IMR-90 (cell line): ENCODE measurements at regions not wholly inside any gene's neighbourhood (a gene's known extent, or its start where the extent isn't known, plus 50 kb on each side); places are given as distances from the start of the nearest gene placed in this dataset.

Source experiments
- ATAC-seq: fragments of 200-7000 bp; cut with Tn5 transposase; 2 replicates; pipeline ENCODE4 v1.9.1; 2020; ENCODE audit warnings: low read depth, mild to moderate bottlenecking, moderate library complexity
- BruUV-seq: library from RNA; stranded (reverse); fragments of 400-500 nt; replicated peaks from 2 replicates; lab custom pipeline; 2021; lab: Mats Ljungman, UMichigan
- CTCF ChIA-PET: fragments of 300-600 bp; formaldehyde crosslinking; extraction: SDS; loops from one replicate; lab custom pipeline; 2021; ENCODE audit warnings: antibody characterized with exemption; lab: Yijun Ruan, JAX
- POLR2A ChIA-PET: fragments of 300-600 bp; sonication (Branson Sonifier 250); formaldehyde crosslinking; loops from one replicate; lab custom pipeline; 2022; ENCODE audit warnings: antibody characterized with exemption; ENCODE audit not compliant: unreplicated experiment; lab: Charles Lee
- DNase-seq: peaks from one replicate; pipeline ENCODE4 v3.0.0; 2013
- H2AFZ ChIP-seq: replicated peaks from 2 replicates; pipeline ENCODE3; 2013; ENCODE audit warnings: low read length, mild to moderate bottlenecking; ENCODE audit not compliant: poor library complexity
- H2AK5ac ChIP-seq: 2 replicates; pipeline ENCODE4 v1.6.1; 2013; ENCODE audit warnings: low read depth, low read length, inconsistent platforms
- H2AK9ac ChIP-seq: replicated peaks from 2 replicates; pipeline ENCODE3; 2013; ENCODE audit warnings: mild to moderate bottlenecking, low read depth, low read length, moderate library complexity; ENCODE audit not compliant: poor library complexity
- H2BK120ac ChIP-seq: 2 replicates; pipeline ENCODE4 v1.6.1; 2013; ENCODE audit warnings: low read depth, low read length, inconsistent platforms
- H2BK15ac ChIP-seq: 3 replicates; pipeline ENCODE4 v1.6.1; 2013; ENCODE audit warnings: low read depth, low read length, inconsistent platforms
- H2BK20ac ChIP-seq: 2 replicates; pipeline ENCODE4 v1.6.1; 2013; ENCODE audit warnings: low read depth, mild to moderate bottlenecking, inconsistent platforms, low read length, moderate library complexity
- H2BK5ac ChIP-seq: 2 replicates; pipeline ENCODE4 v1.6.1; 2013; ENCODE audit warnings: mild to moderate bottlenecking, low read depth, low read length, inconsistent platforms; ENCODE audit not compliant: poor library complexity, severe bottlenecking
- H3K14ac ChIP-seq: replicated peaks from 2 replicates; pipeline ENCODE4 v1.6.1; 2013; ENCODE audit warnings: low read depth, low read length, inconsistent platforms
- H3K18ac ChIP-seq: 2 replicates; pipeline ENCODE4 v1.6.1; 2013; ENCODE audit warnings: low read depth, low read length, control low read depth
- H3K23ac ChIP-seq: 2 replicates; pipeline ENCODE4 v1.6.1; 2013; ENCODE audit warnings: low read depth, low read length, inconsistent platforms
- H3K27ac ChIP-seq: 2 replicates; pipeline ENCODE4 v1.5.1; 2013; ENCODE audit warnings: mild to moderate bottlenecking, control low read depth, low read length; ENCODE audit not compliant: insufficient read depth
- H3K27me3 ChIP-seq: 2 replicates; pipeline ENCODE4 v1.6.1; 2013; ENCODE audit warnings: low read length; ENCODE audit not compliant: control insufficient read depth, insufficient read depth
- H3K36me3 ChIP-seq: 2 replicates; pipeline ENCODE4 v1.6.1; 2013; ENCODE audit warnings: low read length, mixed read lengths; ENCODE audit not compliant: control insufficient read depth, insufficient read depth
- H3K4ac ChIP-seq: 2 replicates; pipeline ENCODE4 v1.6.1; 2013; ENCODE audit warnings: low read depth, low read length, inconsistent platforms
- H3K4me1 ChIP-seq: 2 replicates; pipeline ENCODE4 v1.6.1; 2013; ENCODE audit warnings: low read length, mixed read lengths; ENCODE audit not compliant: control insufficient read depth, insufficient read depth
- H3K4me2 ChIP-seq: 2 replicates; pipeline ENCODE4 v1.6.1; 2013; ENCODE audit warnings: low read depth, mild to moderate bottlenecking, control low read depth, low read length, moderate library complexity
- H3K4me3 ChIP-seq: 2 replicates; pipeline ENCODE4 v1.5.1; 2013; ENCODE audit warnings: low read depth, mild to moderate bottlenecking, control low read depth, low read length, moderate library complexity; ENCODE audit not compliant: insufficient read depth
- H3K56ac ChIP-seq: 2 replicates; pipeline ENCODE4 v1.6.1; 2013; ENCODE audit warnings: low read length, inconsistent platforms; ENCODE audit not compliant: insufficient read depth; ENCODE audit errors: extremely low read depth
- H3K79me1 ChIP-seq, 2 experiments: 2 replicates each; pipeline ENCODE4 v1.6.1; 2013; ENCODE audit warnings: low read length in 2 of 2, inconsistent platforms in 1 of 2, low read depth in 1 of 2
- H3K9ac ChIP-seq: 2 replicates; pipeline ENCODE4 v1.6.1; 2013; ENCODE audit warnings: low read depth, low read length, control low read depth
- H3K9me1 ChIP-seq: 2 replicates; pipeline ENCODE4 v1.6.1; 2013; ENCODE audit warnings: low read length, inconsistent platforms; ENCODE audit not compliant: insufficient read depth
- H3K9me3 ChIP-seq: 2 replicates; pipeline ENCODE4 v1.6.1; 2013; ENCODE audit warnings: low read length; ENCODE audit not compliant: control insufficient read depth, insufficient read depth
- H4K20me1 ChIP-seq: 2 replicates; pipeline ENCODE4 v1.6.1; 2013; ENCODE audit warnings: low read length, inconsistent platforms; ENCODE audit not compliant: insufficient read depth
- H4K5ac ChIP-seq: 2 replicates; pipeline ENCODE4 v1.6.1; 2013; ENCODE audit warnings: mild to moderate bottlenecking, low read depth, low read length, control low read depth
- H4K8ac ChIP-seq, 2 experiments: 2 replicates each; pipeline ENCODE4 v1.6.1; 2013; ENCODE audit warnings: low read depth in 2 of 2, low read length in 2 of 2, control low read depth in 1 of 2, inconsistent platforms in 1 of 2
- H4K91ac ChIP-seq: 2 replicates; pipeline ENCODE4 v1.6.1; 2013; ENCODE audit warnings: low read depth, low read length, inconsistent platforms; ENCODE audit not compliant: insufficient read depth
- BHLHE40 ChIP-seq: fragments of 150-350 bp; IDR thresholded peaks from 2 replicates; pipeline ENCODE4 v1.6.1; 2016; ENCODE audit warnings: mild to moderate bottlenecking, low read depth, low read length
- CEBPB ChIP-seq: IDR thresholded peaks from 2 replicates; pipeline ENCODE4 v1.6.1; 2012; ENCODE audit warnings: low read depth, low read length, improper control_type of control experiment
- MAFK ChIP-seq: IDR thresholded peaks from 2 replicates; pipeline ENCODE4 v1.6.1; 2012; ENCODE audit warnings: low read depth, low read length, improper control_type of control experiment
- MXI1 ChIP-seq: IDR thresholded peaks from 2 replicates; pipeline ENCODE4 v1.6.1; 2012; ENCODE audit warnings: low read depth, mild to moderate bottlenecking, low read length, moderate library complexity, borderline replicate concordance
- NFE2L2 ChIP-seq: fragments of 150-350 bp; IDR thresholded peaks from 2 replicates; pipeline ENCODE4 v1.6.1; 2016; ENCODE audit warnings: low read depth, mild to moderate bottlenecking, low read length
- POLR2A ChIP-seq: IDR thresholded peaks from 2 replicates; pipeline ENCODE4 v1.6.1; 2012; ENCODE audit warnings: mild to moderate bottlenecking, low read depth, low read length
- RAD21 ChIP-seq: IDR thresholded peaks from 2 replicates; pipeline ENCODE4 v1.6.1; 2012; ENCODE audit warnings: low read length, improper control_type of control experiment
- RCOR1 ChIP-seq: IDR thresholded peaks from 2 replicates; pipeline ENCODE4 v1.6.1; 2012; ENCODE audit warnings: mild to moderate bottlenecking, low read length, improper control_type of control experiment; ENCODE audit not compliant: insufficient replicate concordance
- RFX5 ChIP-seq: IDR thresholded peaks from 2 replicates; pipeline ENCODE4 v1.8.0; 2012; ENCODE audit warnings: low read depth, mild to moderate bottlenecking, low read length, moderate library complexity
- WGBS, 2 experiments: methylation state at CpG; one replicate each; pipeline versions ENCODE4 v1.1.5 to v1.1.7; 2013; ENCODE audit warnings: missing lambda C conversion rate in 2 of 2; ENCODE audit not compliant: insufficient read length in 1 of 2; ENCODE audit errors: extremely low coverage in 2 of 2; 5-methylcytosine and 5-hydroxymethylcytosine counted together
- dilution Hi-C: fragments of 300-500 bp; cut with HindIII; formaldehyde crosslinking; loops from one replicate; pipeline ENCODE4 v1.14.3; 2018; ENCODE audit warnings: low sequenced_read_pairs; ENCODE audit not compliant: unreplicated experiment
- in situ Hi-C: fragments of 300-500 bp; cut with MboI; formaldehyde crosslinking; loops from 3 replicates; pipeline ENCODE4 v1.14.3; 2019; ENCODE audit warnings: low sequenced_read_pairs, inconsistent platforms, mixed read lengths
- intact Hi-C: fragments of 100-400 bp; cut with micrococcal nuclease; formaldehyde crosslinking; loops from 2 replicates; pipeline ENCODE4 v1.10.0; 2022
- TF ChIP-seq, protein P1 (sequence below): conservative IDR thresholded peaks from 2 replicates; pipeline ENCODE4 v1.5.1; 2012; ENCODE audit warnings: mild to moderate bottlenecking, low read depth, low read length, improper control_type of control experiment

DNA sequence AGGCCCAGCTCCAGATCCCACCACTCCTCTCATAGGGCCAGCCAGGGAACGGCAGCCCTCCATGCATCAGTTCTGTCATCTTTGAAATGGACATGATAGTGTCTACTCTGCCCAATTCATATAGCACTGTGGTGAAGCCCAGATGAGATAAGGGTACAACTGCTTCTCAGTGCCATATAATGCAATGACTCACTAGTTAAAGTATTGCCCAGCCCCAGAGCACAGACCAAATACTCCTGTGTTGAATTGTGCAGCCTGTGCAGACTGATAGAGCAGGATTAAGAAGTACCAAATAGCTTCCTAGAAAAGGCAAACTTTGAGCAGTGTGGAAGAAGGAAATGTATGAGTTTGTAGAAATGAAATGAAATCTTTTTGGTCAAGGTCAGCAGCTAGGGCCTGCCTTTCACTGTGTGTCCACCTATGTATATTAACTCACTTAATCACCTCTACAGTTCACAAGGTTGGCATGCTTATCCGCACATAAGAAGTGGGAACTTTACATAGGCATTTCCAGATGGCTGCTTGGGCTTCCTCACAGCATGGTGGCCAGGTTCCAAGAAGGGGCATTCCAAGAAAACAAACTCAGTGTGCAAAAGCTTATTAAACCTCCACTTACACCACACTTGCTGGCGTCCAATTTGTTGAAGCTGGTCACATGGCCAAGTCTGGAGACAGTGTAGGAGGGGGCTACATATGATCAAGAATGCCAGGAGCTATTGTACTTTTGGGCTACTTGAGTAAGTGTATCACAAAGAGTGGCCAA, 102.8 kb upstream of the COPS8 start:
- Histone ChIP-seq H2BK120ac (no peak overlapping the region), H3K23ac (no peak overlapping the region), H4K91ac (no peak overlapping the region), H4K8ac (no peak overlapping the region), H2BK5ac (no peak overlapping the region), H2AK5ac (no peak overlapping the region), H3K4ac (no peak overlapping the region), H3K79me1 (no peaks in the 10 kb centered on the region), H2BK20ac (no peak overlapping the region), H2AFZ (no peak overlapping the region), H3K27ac (no peak overlapping the region), H3K36me3 (no peaks in the 10 kb centered on the region), H3K56ac (no peak overlapping the region), H3K4me1 (no peaks in the 10 kb centered on the region), H4K5ac (no peak overlapping the region), H3K9me1 (no peaks in the 10 kb centered on the region), H3K9me3 (peaks cover 4% of the 10 kb centered on the region), H3K9ac (no peak overlapping the region), H3K18ac (no peak overlapping the region), H4K20me1 (no peaks in the 10 kb centered on the region), H2BK15ac (no peak overlapping the region), H3K4me2 (no peak overlapping the region), H2AK9ac (no peak overlapping the region), H3K27me3 (peaks cover 9% of the 10 kb centered on the region), H3K4me3 (no peak overlapping the region), H3K14ac (no peak overlapping the region)
- intact Hi-C loops (no loop called here), dilution Hi-C loops (no loop called here), in situ Hi-C loops (no loop called here)
- BruUV-seq = no TSS peak
- ChIA-PET CTCF (no interaction called here), POLR2A (no interaction called here)
- TF ChIP-seq CEBPB (no peak), MAFK (no peak), RFX5 (no peak), RCOR1 (no peak), NFE2L2 (no peak), MXI1 (no peak), BHLHE40 (no peak), RAD21 (no peak), POLR2A (no peak)
- TF ChIP-seq, protein P1, sequence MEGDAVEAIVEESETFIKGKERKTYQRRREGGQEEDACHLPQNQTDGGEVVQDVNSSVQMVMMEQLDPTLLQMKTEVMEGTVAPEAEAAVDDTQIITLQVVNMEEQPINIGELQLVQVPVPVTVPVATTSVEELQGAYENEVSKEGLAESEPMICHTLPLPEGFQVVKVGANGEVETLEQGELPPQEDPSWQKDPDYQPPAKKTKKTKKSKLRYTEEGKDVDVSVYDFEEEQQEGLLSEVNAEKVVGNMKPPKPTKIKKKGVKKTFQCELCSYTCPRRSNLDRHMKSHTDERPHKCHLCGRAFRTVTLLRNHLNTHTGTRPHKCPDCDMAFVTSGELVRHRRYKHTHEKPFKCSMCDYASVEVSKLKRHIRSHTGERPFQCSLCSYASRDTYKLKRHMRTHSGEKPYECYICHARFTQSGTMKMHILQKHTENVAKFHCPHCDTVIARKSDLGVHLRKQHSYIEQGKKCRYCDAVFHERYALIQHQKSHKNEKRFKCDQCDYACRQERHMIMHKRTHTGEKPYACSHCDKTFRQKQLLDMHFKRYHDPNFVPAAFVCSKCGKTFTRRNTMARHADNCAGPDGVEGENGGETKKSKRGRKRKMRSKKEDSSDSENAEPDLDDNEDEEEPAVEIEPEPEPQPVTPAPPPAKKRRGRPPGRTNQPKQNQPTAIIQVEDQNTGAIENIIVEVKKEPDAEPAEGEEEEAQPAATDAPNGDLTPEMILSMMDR = no peak
- no peak for ATAC-seq
- WGBS, 2 experiments = no CpG with 5 or more reads among the region's 3 CpGs
- DNase-seq = no peak
